ENCODE measurements at regions not wholly inside any gene's neighbourhood (a gene's known extent, or its start where the extent isn't known, plus 50 kb on each side); places are given as distances from the start of the nearest gene placed in this dataset.
A peak's percentile ranks its signal among the peaks of the same experiment; 100 is the strongest.

DNA sequence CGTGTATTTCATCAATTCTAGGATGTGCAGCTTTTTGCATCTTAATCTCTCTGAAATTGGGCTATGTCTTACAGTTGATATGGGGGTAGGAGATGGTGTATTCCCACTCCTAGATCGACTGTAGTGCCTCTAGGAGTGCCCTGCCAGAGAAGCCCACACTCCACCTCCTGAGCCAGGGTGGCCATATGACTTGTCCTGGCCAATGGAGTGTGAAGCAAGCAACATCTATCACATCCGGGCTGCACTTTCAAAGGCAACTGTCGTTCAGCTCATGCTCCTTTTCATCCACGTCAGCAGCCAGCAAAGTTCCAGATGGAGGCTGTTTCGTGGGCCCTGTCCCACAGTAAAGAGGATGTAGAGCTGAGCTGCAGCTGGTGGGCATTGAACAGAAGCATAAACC is 149.4 kb upstream of the SLC1A4 start:
- Histone ChIP-seq H3F3A (replicated peaks; ENCODE audit: insufficient read depth) (peaks cover 19% of the 10 kb centered on the region), H3K4me2 (no peak overlapping the region), H4K20me1 (ENCODE audit: insufficient read depth) (no peaks in the 10 kb centered on the region), H3K36me3 (replicated peaks in 1 of 2; ENCODE audit: control insufficient read depth in 1 of 2, insufficient read depth in 2 of 2, low read length in 1 of 2) (no peaks in the 10 kb centered on the region), H3K9me2 (no peaks in the 10 kb centered on the region), H3K9me3 (no peaks in the 10 kb centered on the region), H3K27me3 (ENCODE audit: insufficient read depth) (no peaks in the 10 kb centered on the region), H3K79me2 (ENCODE audit: insufficient read depth) (no peaks in the 10 kb centered on the region), H3K4me1 (ENCODE audit: control insufficient read depth in 1 of 2, insufficient read depth in 2 of 2, low read depth in 1 of 2, low read length in 1 of 2) (peaks cover 0 to 20% of the 10 kb centered on the region in 2 experiments; a peak in 2 of 4 replicates), H3K4me3 (ENCODE audit: low read depth in 2 of 2, low read length in 1 of 2) (no peak overlapping the region), H3K9ac (no peak overlapping the region), H2AFZ (ENCODE audit: low read depth) (no peak overlapping the region; the same call in 1 of the 2 replicates), H3K27ac (ENCODE audit: low read depth in 2 of 2, low read length in 1 of 2) (no peak overlapping the region)
- ChIA-PET CTCF (no interaction called here), POLR2A (interaction anchor here (0.6 kb wide), 1 partner anchor 683 kb away, joined by 3 read pairs; no protein-coding TSS in a partner anchor)
- no peak for DNase-seq
- 86% methylated on average over 6 of the region's 6 CpGs for WGBS (ENCODE audit: low lambda C conversion rate)
- no peak for TF ChIP-seq USF2 (IDR thresholded peaks at IDR 0.05; ENCODE audit: borderline replicate concordance, low read depth, low read length)
- TF ChIP-seq, protein P1, sequence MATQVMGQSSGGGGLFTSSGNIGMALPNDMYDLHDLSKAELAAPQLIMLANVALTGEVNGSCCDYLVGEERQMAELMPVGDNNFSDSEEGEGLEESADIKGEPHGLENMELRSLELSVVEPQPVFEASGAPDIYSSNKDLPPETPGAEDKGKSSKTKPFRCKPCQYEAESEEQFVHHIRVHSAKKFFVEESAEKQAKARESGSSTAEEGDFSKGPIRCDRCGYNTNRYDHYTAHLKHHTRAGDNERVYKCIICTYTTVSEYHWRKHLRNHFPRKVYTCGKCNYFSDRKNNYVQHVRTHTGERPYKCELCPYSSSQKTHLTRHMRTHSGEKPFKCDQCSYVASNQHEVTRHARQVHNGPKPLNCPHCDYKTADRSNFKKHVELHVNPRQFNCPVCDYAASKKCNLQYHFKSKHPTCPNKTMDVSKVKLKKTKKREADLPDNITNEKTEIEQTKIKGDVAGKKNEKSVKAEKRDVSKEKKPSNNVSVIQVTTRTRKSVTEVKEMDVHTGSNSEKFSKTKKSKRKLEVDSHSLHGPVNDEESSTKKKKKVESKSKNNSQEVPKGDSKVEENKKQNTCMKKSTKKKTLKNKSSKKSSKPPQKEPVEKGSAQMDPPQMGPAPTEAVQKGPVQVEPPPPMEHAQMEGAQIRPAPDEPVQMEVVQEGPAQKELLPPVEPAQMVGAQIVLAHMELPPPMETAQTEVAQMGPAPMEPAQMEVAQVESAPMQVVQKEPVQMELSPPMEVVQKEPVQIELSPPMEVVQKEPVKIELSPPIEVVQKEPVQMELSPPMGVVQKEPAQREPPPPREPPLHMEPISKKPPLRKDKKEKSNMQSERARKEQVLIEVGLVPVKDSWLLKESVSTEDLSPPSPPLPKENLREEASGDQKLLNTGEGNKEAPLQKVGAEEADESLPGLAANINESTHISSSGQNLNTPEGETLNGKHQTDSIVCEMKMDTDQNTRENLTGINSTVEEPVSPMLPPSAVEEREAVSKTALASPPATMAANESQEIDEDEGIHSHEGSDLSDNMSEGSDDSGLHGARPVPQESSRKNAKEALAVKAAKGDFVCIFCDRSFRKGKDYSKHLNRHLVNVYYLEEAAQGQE (IDR thresholded peaks at IDR 0.05; ENCODE audit: low read depth, low read length) = no peak
- TF ChIP-seq FOXM1 (IDR thresholded peaks at IDR 0.05; ENCODE audit: low read depth) = no peak
- no peak for TF ChIP-seq FOSL2 (IDR thresholded peaks at IDR 0.05; ENCODE audit: borderline replicate concordance, low read depth)

- no peaks in the 10 kb centered on the region for H3K36me3 ChIP-seq (replicated peaks in 1 of 2; ENCODE audit: control insufficient read depth in 1 of 2, insufficient read depth in 2 of 2, low read length in 1 of 2)
- peaks cover 19% of the 10 kb centered on the region for H3F3A ChIP-seq (replicated peaks; ENCODE audit: insufficient read depth)
- H3K79me2 ChIP-seq (ENCODE audit: insufficient read depth) = no peaks in the 10 kb centered on the region
- 95% methylated on average over 4 of the region's 4 CpGs for WGBS (ENCODE audit: low lambda C conversion rate)
- peaks cover 0 to 20% of the 10 kb centered on the region in 2 experiments; a peak in 2 of 4 replicates for H3K4me1 ChIP-seq (ENCODE audit: control insufficient read depth in 1 of 2, insufficient read depth in 2 of 2, low read depth in 1 of 2, low read length in 1 of 2)
- ChIA-PET POLR2A (no interaction called here), CTCF (interaction anchor here (1.6 to 1.9 kb wide), 2 partner anchors 9 to 195 kb away, joined by 4 to 5 read pairs; no protein-coding TSS in a partner anchor)
- no peaks in the 10 kb centered on the region for H3K27me3 ChIP-seq (ENCODE audit: insufficient read depth)
- no peak overlapping the region for H3K27ac ChIP-seq (ENCODE audit: low read depth in 2 of 2, low read length in 1 of 2)
- no peaks in the 10 kb centered on the region for H4K20me1 ChIP-seq (ENCODE audit: insufficient read depth)
- no peak overlapping the region for H3K9ac ChIP-seq
- H2AFZ ChIP-seq (ENCODE audit: low read depth) = peak overlapping the region; percentile 57; the same call in 1 of the 2 replicates
- no peak for TF ChIP-seq ELF1 (IDR thresholded peaks at IDR 0.05)
- TF ChIP-seq RXRA (IDR thresholded peaks at IDR 0.05; ENCODE audit: borderline replicate concordance, low read depth) = no peak
- TF ChIP-seq CTCF (IDR thresholded peaks at IDR 0.05) = no peak
- TF ChIP-seq NRF1 (IDR thresholded peaks at IDR 0.05; ENCODE audit: low read depth, low read length) = no peak
- TF ChIP-seq RAD21 (IDR thresholded peaks at IDR 0.05; ENCODE audit: low read length) = no peak
- no peak for TF ChIP-seq YY1 (IDR thresholded peaks at IDR 0.05; ENCODE audit: low read depth)
- TF ChIP-seq GABPA (IDR thresholded peaks at IDR 0.05; ENCODE audit: low read depth) = no peak
- TF ChIP-seq EP300 (IDR thresholded peaks at IDR 0.05; ENCODE audit: borderline replicate concordance in 1 of 2, low read depth in 1 of 2, low read length in 1 of 2) = no peak
- TF ChIP-seq MAX (IDR thresholded peaks at IDR 0.05; ENCODE audit: low read depth) = no peak
- no peak for TF ChIP-seq FOSL2 (IDR thresholded peaks at IDR 0.05; ENCODE audit: borderline replicate concordance, low read depth)
- TF ChIP-seq TCF12 (IDR thresholded peaks at IDR 0.05) = no peak
- TF ChIP-seq USF1 (IDR thresholded peaks at IDR 0.05; ENCODE audit: borderline replicate concordance, low read depth) = no peak
- no peak for TF ChIP-seq USF2 (IDR thresholded peaks at IDR 0.05; ENCODE audit: borderline replicate concordance, low read depth, low read length)
- TF ChIP-seq FOXM1 (IDR thresholded peaks at IDR 0.05; ENCODE audit: low read depth) = no peak
- TF ChIP-seq RFX5 (IDR thresholded peaks at IDR 0.05; ENCODE audit: low read length) = no peak
- TF ChIP-seq MXI1 (IDR thresholded peaks at IDR 0.05; ENCODE audit: low read depth, low read length) = no peak
- H3K4me2 ChIP-seq = no peak overlapping the region
- no peak for DNase-seq
- H3K4me3 ChIP-seq (ENCODE audit: low read depth in 2 of 2, low read length in 1 of 2) = no peak overlapping the region
- H3K9me2 ChIP-seq = no peaks in the 10 kb centered on the region
- H3K9me3 ChIP-seq = no peaks in the 10 kb centered on the region
Observed at GRCh38 chr2:64840426-64840881, 148.7 kb upstream of the SLC1A4 start.
